MV-4-11 (cell line): ENCODE measurements at regions not wholly inside any gene's neighbourhood (a gene's known extent, or its start where the extent isn't known, plus 50 kb on each side); places are given as distances from the start of the nearest gene placed in this dataset.

Experiments
- DNase-seq: peaks from one replicate; lab custom pipeline; 2025; lab: John Stamatoyannopoulos, UW

DNA sequence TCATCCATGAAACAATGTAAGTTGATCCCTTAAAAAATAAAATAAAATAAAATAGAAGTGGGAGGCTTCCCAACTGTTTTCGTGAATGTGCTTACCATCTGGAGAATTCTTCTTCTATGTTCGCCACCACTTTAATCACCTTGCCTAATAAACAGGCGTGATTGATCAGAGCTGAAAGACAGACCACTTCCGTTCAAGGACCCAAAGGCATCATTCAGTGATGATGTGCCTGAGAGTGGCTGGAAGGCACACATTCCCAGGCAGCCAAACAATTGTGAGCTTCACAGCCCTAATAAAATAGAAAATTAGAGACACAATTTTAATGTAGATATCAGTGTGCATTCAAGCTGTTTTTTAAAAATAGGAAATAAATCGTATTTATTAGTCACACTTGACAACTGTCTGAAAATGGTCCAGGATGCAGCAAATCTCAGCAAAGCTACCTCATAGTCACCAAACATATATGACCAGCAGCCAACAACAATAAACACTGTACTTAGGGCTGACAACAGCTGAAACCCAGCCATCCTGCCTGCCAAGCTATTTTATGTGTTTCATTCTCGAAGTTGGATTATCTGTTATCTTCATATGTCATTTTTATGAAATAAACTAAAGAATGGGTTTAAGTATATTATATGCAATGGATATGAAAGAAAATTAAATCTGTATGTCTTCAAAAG is 163.2 kb upstream of the FAM9B start:
- DNase-seq = no peak

DNA sequence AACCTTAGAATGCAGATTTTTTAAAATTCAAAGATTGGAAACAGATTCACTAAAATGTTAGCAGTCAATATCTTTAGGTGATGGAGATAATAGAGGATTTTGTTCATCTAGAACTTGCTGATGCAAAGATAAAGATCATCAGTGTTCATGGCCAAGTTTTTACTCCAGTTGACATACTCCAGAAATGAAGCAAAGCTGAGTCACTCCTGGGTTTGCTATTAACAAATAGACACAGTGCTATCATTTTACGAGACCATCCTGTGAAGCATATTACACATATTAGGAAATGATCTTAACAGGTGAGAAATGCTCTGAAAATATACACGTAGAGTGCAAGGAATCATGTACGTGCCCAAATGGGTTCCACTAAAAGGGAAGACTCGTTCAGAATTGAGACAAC is 170.6 kb upstream of the FAM9B start:
- DNase-seq = no peak

DNA sequence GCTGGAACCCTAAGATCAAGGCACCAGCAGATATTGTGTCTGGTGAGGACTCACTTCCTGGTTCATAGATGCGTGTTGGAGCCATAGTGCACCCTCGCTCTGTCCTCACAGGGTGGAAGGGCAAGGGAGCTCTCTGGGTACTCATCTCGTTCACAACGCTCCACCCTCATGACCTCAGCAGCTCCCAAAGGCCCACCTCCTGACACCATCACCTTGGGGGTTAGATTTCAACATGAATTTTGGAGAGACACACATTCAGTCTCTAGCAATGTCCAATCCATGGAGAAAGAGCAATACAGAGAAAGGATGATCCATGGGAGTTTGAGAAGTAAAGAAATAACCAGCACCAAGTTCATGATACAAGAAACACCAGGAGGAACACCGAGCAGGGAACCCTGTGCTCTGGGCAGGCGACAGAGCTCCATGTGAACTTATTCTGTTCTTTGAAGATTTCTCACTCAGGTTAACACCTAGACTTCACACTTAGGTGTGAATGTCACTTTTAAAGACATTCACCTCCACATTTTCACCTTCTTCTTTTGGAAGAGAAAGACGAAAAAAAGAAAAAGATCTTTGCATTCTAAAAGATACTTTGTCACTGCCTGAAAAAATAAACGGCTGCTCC is 171.8 kb upstream of the FAM9B start:
- no peak for DNase-seq

GRCh38 chrX:9207142-9207541 is 173.2 kb upstream of the FAM9B start:
- no peak for DNase-seq

GRCh38 chrX:9211269-9211668 is 177.3 kb upstream of the FAM9B start:
- DNase-seq = peak; percentile 58

- DNase-seq = no peak
Observed at GRCh38 chrX:9221781-9222180, 187.9 kb upstream of the FAM9B start.

GRCh38 chrX:9222299-9222698 is 188.4 kb upstream of the FAM9B start:
- DNase-seq = no peak

GRCh38 chrX:9227276-9227675 is 193.3 kb upstream of the FAM9B start:
- DNase-seq = no peak

DNA sequence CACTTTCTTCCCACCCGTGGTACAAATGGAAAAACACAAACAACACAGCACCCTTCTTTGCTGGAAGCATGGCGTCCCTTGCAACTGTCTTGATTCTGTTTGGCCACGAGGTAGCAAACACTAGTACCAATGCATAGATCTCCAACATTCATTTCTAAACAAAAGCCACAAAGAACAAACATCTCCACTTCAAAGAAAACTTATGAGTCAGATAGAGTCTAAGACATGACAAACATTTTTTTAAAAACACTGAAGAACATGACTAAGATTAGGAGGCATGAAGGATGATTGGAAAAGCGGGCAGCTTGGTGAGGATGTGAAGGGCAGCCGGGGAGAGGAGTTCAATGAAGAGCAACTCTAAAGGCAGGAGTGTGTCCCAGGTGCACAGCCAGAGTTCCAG is 197.6 kb upstream of the FAM9B start:
- DNase-seq = no peak

DNA sequence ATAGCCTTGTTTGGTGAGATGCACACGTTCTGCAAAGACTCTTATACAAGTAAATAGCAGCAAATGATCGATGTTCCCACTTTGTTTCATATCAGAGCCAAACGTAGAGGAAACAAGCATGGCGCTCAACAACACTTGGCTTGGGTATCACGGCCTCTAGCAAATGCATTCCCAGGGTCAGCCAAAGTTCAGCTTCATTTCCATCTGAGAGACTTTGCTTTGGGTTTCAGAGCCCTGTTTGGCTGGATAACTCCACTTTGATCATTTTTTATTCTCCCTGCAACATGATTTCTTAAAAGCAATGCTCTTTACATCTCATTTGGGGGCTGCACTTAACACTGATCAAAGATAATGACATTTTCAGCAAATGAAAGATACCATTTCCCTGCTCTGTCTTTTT is 199.2 kb upstream of the FAM9B start:
- no peak for DNase-seq

- DNase-seq = no peak
Observed at GRCh38 chrX:9234315-9234714, 200.4 kb upstream of the FAM9B start.

DNA sequence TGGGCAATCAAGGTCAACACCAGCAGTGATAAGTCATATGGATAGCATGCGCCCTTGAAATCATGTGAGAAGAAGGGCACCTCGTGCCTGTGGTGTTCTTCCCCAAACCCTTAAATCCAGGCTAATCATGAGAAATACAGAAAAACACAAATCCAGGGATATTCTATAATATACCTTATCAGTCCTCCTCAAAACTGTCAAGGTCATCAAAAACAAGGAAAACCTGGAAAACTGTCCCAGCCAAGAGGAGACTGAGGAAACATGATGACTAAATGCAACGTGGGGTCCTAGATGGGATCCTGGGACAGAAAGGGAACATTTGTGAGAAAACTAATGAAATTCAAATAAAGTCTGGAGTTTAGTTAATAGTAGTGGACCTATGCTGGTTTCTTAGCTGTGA is 201.8 kb upstream of the FAM9B start:
- no peak for DNase-seq

GRCh38 chrX:9240956-9241355 is 207.0 kb upstream of the FAM9B start:
- DNase-seq = no peak

DNA sequence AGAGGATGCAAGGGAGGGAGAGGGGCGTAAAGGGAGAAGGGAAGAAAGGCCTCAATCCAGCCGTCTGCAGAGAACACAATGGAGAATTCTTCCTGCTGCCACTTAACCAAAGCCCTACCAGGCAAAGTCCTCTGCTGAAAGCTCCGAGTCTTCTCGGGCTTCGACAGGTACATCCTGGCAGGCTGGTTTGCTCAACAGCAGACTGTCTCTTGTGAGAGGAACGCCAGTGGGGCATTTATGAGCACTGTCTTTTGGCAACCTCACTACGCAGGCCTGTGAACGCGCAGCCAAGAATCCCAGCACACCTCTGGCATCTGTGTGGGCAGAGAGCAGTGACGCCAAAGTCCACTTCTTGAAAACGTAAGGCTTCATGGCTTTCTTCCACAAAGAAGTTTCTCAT is 207.5 kb upstream of the FAM9B start:
- no peak for DNase-seq

DNA sequence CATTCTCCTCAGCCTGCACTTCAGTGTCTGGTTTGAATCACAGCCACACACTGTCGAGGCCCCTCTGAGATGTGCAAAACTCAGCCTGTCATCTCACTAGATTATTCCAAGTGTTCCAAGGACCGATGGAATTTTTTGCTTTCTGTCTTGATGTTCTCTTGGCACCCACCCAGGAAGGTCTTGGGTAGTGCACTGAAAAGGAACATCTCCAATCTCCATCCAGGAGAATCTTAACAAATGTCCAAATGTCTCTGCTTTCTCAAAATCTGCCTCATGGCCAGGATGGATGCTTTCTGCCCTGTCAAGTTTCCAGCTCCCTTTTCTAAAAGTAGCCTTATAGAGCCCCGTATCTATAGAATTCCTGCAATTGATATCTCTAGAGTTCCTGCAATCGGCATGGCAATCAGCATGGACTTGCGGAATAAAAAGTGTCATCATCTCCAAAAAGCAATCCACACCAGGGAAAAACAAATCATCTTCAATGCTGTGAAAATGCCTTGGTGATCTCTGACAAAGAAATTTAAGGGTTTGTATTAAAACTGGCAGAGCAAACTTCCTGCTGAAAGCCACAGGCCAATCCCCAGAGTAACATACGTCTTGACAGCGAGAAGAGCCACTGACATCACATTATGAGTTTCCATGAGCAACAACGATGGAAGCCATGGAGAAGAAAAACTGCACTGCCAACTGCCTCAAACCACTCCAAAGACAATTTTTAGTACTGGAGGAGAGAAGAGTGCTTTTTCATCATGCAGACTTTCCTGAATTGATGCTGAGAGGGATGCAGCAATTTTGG is 215.3 kb upstream of the FAM9B start:
- DNase-seq = no peak

DNA sequence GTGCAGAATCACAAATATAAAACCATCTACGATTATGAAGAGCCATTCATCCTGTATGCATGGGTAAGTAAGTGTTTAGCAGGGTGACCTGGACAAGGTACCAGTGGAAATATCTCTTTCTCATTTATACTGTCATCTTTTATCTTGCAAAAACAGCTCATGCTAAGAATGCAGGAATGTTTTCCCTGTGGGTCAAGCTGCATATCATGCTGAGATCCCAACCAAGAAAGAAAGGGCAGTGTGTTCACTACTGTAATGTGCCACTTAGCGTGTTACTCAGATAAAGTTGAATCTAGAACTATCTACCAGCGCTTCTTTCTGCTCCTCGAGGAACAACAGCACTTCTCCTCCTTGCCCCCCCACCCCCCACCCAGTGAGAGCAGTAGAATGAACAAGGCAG is 212.7 kb upstream of the TBL1X start:
- DNase-seq = no peak

GRCh38 chrX:9253211-9253610 is 211.6 kb upstream of the TBL1X start:
- no peak for DNase-seq

- no peak for DNase-seq
Observed at GRCh38 chrX:9257718-9258420, 207.0 kb upstream of the TBL1X start.

- DNase-seq = no peak
Observed at GRCh38 chrX:9258421-9259104, 206.3 kb upstream of the TBL1X start.

- no peak for DNase-seq
Observed at GRCh38 chrX:9260603-9261002, 204.3 kb upstream of the TBL1X start.

DNA sequence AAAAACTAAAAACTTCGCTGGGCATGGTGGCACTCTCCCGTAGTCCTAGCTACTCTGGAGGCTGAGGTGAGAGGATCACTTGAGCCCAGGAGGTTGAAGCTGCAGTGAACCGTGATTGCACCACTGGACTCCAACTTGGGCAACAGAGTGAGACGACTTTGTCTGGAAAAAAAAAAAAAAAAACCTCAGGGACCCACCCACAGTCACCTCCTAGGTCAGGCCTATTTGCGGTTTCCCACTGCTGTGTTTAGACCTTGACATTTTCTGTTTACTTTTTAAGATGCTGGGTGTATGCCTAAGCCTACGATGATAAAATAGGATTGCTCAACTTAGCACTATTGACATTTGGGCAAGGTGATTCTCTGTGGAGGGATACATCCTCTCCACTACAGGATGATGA is 197.4 kb upstream of the TBL1X start:
- no peak for DNase-seq

DNA sequence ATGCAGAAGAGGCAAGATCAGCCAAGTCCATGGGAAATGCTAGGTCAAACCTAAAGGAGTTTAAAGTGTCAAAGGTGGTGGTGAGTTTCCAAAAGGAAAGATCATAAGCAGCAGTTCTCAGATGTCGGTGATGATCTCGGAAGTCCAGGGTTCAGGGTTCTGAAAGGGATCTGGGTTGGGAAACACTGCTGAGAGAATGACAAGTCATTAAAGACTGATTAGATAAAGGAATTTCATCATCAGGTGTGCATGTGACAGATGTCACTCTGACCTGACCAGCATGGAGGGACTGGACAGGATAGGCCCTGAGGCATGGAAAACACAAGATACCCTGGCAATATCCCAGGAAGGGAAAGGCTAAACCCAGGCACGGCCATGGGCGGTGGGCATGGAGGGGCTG is 195.7 kb upstream of the TBL1X start:
- DNase-seq = no peak
